GM12874 (cell line): ENCODE measurements at regions not wholly inside any gene's neighbourhood (a gene's known extent, or its start where the extent isn't known, plus 50 kb on each side); places are given as distances from the start of the nearest gene placed in this dataset.

Experiments used
- CTCF ChIP-seq: IDR thresholded peaks from 2 replicates; pipeline ENCODE4 v1.5.1; 2011; ENCODE audit warnings: low read depth, mild to moderate bottlenecking, control low read depth, low read length, moderate library complexity; ENCODE audit not compliant: insufficient read depth

- TF ChIP-seq CTCF, result no peak
These were observed 706.1 kb upstream of the GOLIM4 start for GRCh38 chr3:168801794-168802193.

- no peak for TF ChIP-seq CTCF
These were observed 700.6 kb upstream of the GOLIM4 start for GRCh38 chr3:168796339-168796738.

GRCh38 chr3:168794427-168794826 is 698.7 kb upstream of the GOLIM4 start:
- TF ChIP-seq CTCF, result no peak

GRCh38 chr3:168782193-168782592 is 686.5 kb upstream of the GOLIM4 start:
- no peak for TF ChIP-seq CTCF

- TF ChIP-seq CTCF, result no peak
These were observed 658.0 kb upstream of the GOLIM4 start for GRCh38 chr3:168753724-168754123.

GRCh38 chr3:168752339-168752738 is 656.6 kb upstream of the GOLIM4 start:
- no peak for TF ChIP-seq CTCF

GRCh38 chr3:168747697-168748096 is 652.0 kb upstream of the GOLIM4 start:
- TF ChIP-seq CTCF, result no peak

GRCh38 chr3:168738527-168739325 is 643.0 kb upstream of the GOLIM4 start:
- no peak for TF ChIP-seq CTCF
